ENCODE measurements at regions not wholly inside any gene's neighbourhood (a gene's known extent, or its start where the extent isn't known, plus 50 kb on each side); places are given as distances from the start of the nearest gene placed in this dataset.

DNA sequence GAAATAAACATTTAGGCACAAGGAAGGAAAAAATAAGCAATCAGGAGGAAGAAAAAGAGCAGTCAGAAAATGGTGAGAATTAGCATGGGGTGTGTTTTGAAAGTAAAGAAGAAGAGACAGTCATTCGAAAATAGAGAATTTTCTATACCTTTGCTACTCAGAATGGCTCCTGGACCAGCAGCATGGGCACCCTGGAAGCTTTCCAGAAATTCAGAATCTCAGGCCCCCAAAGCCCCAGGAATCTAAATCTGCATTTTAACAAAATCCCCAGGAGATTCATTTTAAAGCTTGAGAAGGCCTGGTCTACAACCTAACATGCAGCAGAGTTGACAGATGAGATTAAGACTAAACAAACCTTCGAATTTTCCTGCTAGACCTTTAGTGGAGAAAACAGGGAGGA is 131.2 kb upstream of the HDAC9 start:
- DNase-seq (ENCODE audit: low spot score), result no peak

GRCh38 chr7:18366394-18366793 is 129.2 kb upstream of the HDAC9 start:
- DNase-seq (ENCODE audit: low spot score), result no peak

GRCh38 chr7:18369011-18369410 is 126.5 kb upstream of the HDAC9 start:
- DNase-seq (ENCODE audit: low spot score), result no peak

DNA sequence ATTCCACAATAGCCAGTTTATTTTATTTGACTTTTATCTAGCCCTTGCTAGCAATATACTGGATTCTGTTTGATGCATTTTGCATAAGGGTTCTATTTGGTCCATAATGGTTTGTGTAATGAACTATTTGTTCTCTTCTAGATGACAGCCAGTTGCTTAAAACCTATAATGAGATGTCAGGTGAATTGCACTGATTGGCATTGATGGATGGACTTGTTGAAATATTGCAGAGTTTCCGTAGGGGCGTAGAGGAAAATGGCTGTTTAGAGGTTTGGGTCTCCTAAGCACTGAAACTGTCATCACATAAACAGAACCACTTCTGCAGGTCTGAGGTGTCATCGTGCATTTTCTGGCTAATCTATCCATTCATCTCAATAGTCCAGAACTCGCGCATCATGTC is 124.9 kb upstream of the HDAC9 start:
- DNase-seq (ENCODE audit: low spot score), result no peak

DNA sequence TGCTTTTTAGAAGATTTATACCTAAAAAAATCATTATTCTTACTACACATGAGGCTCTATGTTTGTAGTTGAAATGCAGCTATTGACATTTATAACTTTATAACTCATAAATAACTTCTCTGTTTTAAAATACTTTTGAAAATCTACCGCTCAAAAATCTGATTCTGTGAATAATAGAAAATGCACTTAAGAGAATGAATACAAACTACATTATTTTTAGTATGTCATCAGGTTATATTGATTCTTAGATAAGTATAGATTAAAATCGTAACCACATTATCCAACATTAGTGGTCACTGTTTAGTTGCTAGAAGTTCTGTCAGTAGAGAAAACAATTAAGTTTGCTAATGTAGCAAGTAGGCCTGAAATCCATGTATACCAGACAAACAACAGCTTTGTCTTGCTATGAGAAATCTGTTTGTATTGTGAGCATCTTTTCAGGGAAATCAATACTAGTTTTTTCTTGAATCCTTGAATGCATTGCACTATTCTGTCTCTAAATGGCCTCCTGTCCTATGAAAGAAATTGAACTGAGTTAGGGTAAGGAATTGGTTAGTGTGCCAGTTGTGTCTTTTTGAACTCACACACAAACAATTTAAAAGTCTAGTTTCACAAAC is 116.5 kb upstream of the HDAC9 start:
- no peak for DNase-seq (ENCODE audit: low spot score)

GRCh38 chr7:18384491-18385143 is 110.9 kb upstream of the HDAC9 start:
- no peak for DNase-seq (ENCODE audit: low spot score)

- no peak for DNase-seq (ENCODE audit: low spot score)
These were observed 108.9 kb upstream of the HDAC9 start for GRCh38 chr7:18386607-18387006.

DNA sequence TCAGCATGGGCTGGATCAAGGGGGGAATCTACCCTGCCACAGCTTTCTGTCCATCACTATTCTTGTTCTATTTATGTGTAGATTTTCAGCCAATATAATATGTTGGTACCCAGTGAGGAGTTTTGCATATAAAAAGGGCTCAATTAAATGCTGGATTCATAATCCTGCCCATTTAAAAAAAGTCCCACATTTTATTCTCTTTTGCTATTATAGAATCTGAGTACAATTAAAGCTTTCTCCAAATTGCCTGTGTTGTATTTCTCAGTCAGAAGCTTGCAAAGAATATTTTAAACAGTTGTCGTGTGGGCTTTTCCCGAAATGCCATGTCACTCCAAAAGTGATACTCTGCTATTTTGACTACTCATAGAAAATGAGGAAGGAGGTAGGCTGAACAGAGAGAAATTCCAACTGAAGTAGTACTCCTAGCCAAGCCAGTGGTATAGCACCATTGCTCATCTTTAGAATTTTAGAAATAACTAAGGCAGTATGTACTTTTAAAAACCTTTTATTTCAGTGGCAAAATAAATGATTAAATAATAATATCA is 108.3 kb upstream of the HDAC9 start:
- no peak for DNase-seq (ENCODE audit: low spot score)

DNA sequence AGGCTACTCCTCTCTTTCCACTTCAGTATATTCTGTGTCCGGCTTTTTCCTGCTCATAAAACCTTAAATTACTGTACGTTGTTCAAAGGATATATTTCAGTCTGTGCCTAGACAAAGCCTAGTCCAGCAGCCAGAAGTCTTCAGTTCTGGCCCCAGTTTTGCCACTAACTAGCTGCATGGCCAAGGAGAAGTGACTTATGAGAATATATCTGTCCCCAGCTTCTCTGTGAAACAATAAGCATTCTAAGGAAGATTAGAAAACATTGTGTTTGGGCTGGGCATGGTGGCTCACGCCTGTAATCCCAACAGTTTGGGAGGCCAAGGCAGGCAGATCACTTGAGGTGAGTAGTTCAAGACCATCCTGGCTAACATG is 105.0 kb upstream of the HDAC9 start:
- DNase-seq (ENCODE audit: low spot score), result no peak

- no peak for DNase-seq (ENCODE audit: low spot score)
These were observed 102.0 kb upstream of the HDAC9 start for GRCh38 chr7:18393465-18394118.

DNA sequence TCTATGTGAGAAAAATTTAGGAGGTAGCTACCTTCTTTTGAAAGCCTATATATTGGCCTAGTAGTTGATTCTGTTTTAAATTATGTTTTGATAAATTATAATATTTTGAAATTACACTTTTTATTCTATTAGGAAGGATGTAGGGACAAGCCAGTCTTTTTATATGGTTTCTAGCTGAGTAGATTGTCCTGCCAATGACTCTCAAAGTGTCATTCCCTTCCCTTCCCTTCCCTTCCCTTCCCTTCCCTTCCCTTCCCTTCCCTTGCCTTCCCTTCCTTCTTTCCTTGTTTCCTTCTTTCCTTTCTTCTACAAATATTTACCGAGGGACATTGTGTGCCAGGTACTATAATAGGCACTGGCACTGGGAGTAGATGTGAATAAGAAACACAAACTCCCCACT is 99.7 kb upstream of the HDAC9 start:
- no peak for DNase-seq (ENCODE audit: low spot score)

GRCh38 chr7:18396953-18397352 is 98.6 kb upstream of the HDAC9 start:
- DNase-seq (ENCODE audit: low spot score), result no peak

DNA sequence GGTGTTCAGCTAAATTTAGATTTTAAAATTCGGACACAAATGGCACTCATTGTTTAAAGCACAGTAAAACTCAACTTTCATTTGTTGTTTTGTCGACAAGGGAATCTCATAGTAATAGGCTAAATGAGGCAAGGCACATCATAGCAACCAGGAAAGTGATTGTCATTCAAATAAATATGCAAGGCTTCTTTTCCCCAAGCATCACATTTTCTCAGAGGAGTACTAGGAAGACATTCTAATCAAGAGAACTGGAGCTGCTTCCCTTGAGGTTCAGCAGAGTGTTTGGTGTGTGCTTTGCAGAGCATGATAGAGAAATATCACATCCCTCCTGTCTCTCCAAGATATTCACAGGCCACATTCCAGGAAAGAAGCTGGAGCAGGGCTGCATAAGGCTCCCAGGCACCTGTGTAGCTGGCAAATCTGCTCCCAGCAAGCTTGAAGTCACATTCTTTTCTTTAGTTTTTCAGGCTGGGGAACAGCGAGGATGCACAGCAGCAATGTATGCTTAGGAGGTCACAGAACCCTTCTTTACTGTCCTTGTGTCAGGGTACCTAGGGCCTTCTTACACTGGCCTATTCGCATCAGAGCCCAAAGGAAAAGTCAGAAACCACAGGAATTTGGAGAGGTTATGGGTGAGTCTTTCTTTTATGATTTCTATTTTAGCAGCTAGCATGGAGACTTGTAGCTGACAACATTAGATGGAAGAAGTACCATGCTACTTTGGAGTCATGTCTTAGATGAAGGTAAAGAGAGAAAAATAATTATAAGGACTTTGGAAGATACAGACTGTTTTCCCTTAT is 95.9 kb upstream of the HDAC9 start:
- no peak for DNase-seq (ENCODE audit: low spot score)

- DNase-seq (ENCODE audit: low spot score), result no peak
These were observed 95.3 kb upstream of the HDAC9 start for GRCh38 chr7:18400275-18400674.

DNA sequence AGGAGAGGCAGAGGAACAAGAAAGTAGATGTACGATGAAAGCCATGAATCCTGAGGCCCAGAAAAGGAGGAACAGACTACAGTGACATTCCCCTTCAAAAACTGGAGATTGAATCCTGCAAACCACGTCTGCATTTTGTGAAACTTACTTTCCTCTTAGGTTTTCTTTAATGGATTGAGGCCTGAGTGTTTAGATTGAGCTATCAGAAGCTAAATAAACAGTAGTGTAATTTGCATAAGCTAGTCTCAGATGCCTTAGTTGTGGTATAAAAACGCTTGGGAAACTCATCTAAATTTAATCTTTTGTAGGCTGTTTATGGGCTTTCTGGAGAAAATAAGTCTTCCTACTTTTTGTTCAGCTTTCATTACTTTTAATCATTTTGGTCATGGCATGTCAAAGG is 94.8 kb upstream of the HDAC9 start:
- no peak for DNase-seq (ENCODE audit: low spot score)

DNA sequence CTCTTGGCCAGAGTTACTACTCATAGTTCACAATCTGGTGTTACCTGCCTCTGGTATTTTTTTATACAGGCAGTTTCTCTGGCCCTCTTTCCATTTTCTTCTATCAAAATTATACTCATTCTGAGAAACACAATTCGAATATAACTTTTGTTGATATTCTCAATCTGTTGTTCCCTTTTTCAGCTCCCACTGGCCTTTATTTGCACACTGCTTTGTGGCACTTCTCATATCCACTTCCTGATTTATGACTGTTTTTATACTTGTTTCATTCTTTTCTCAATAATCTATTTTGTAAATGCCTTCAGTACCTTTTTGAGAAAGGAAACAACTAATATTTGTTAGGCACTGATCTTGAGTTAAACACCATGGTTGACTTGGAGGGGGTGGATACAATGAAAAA is 93.8 kb upstream of the HDAC9 start:
- no peak for DNase-seq (ENCODE audit: low spot score)

DNA sequence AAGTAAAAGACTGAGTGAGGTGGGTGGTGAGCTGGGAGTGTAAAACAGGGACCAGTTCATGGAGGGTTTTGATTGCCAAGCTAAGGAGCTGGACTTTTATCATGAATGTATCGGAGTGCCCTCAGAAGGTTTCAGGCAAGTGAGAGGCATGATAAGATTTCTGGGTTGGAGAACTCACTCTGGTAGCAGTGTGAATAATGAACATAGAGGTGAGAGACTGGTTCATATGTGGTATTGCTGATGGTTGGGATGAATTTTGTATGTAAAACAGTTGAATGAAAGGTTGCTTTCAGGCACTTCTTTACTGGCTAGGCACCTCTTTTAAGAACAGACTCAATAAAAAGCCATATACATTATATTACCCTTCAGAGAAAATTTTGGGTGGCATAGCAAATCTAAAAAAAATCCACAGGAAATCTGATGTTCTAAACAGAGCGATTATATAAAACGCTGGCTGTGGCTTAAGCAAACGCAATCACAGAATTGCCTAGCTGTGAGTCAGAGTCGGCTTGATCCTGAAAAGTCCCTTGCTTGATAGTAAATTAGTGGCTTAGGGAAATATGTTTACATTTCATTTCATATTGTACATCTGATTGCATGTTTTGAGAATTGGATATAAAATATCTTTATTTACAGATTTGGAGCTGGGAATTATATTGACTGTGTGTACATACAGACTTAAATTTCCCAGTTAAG is 92.9 kb upstream of the HDAC9 start:
- no peak for DNase-seq (ENCODE audit: low spot score)

- no peak for DNase-seq (ENCODE audit: low spot score)
These were observed 89.8 kb upstream of the HDAC9 start for GRCh38 chr7:18405726-18406125.

- DNase-seq (ENCODE audit: low spot score), result no peak
These were observed 88.2 kb upstream of the HDAC9 start for GRCh38 chr7:18407385-18407784.

- no peak for DNase-seq (ENCODE audit: low spot score)
These were observed 87.1 kb upstream of the HDAC9 start for GRCh38 chr7:18408461-18408860.

DNA sequence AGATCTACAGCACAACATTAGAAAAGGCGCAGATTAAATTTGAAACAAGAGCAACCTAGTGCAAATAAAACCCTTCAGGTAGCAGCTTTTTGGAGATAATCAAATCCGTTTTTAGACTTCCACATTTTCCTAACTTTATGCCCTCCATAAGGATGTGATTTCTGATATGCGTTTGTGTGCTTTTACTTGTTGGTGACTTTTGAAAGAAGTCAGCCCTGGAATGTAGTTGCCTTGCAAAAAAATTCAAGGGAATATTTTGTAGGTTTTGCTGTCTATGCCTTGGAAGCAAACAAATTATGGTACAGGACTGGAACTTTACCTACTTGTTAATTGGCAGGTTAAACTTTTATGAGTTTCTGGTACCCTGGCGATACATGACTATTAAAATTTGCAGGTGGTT is 86.7 kb upstream of the HDAC9 start:
- DNase-seq (ENCODE audit: low spot score), result no peak

GRCh38 chr7:18413447-18413846 is 82.1 kb upstream of the HDAC9 start:
- no peak for DNase-seq (ENCODE audit: low spot score)

Measured in hematopoietic multipotent progenitor cell treated with erythropoietin and hydrocortisone succinate and interleukin-3 and kit ligand, for 15 days (in vitro differentiated cells).